ENCODE measurements at regions not wholly inside any gene's neighbourhood (a gene's known extent, or its start where the extent isn't known, plus 50 kb on each side); places are given as distances from the start of the nearest gene placed in this dataset.

GRCh38 chr11:8333811-8334401 lies 70.2 kb upstream of the LMO1 start:
- no peak for DNase-seq (ENCODE audit: low spot score)
- no peak for TF ChIP-seq CTCF (IDR thresholded peaks at IDR 0.05; ENCODE audit: extremely low read depth, missing control alignments)

GRCh38 chr11:8333376-8333775 lies 69.7 kb upstream of the LMO1 start:
- no peak for DNase-seq (ENCODE audit: low spot score)
- TF ChIP-seq CTCF (IDR thresholded peaks at IDR 0.05; ENCODE audit: extremely low read depth, missing control alignments): no peak

GRCh38 chr11:8332891-8333290 lies 69.2 kb upstream of the LMO1 start:
- no peak for DNase-seq (ENCODE audit: low spot score)
- TF ChIP-seq CTCF (IDR thresholded peaks at IDR 0.05; ENCODE audit: extremely low read depth, missing control alignments): no peak

GRCh38 chr11:8332196-8332595 lies 68.5 kb upstream of the LMO1 start:
- DNase-seq (ENCODE audit: low spot score): no peak
- TF ChIP-seq CTCF (IDR thresholded peaks at IDR 0.05; ENCODE audit: extremely low read depth, missing control alignments): no peak

- TF ChIP-seq CTCF (IDR thresholded peaks at IDR 0.05; ENCODE audit: extremely low read depth, missing control alignments): no peak
- DNase-seq (ENCODE audit: low spot score): no peak
Observed at GRCh38 chr11:8331767-8332166, 68.1 kb upstream of the LMO1 start.

GRCh38 chr11:8330896-8331295 lies 67.2 kb upstream of the LMO1 start:
- no peak for DNase-seq (ENCODE audit: low spot score)
- no peak for TF ChIP-seq CTCF (IDR thresholded peaks at IDR 0.05; ENCODE audit: extremely low read depth, missing control alignments)

- no peak for TF ChIP-seq CTCF (IDR thresholded peaks at IDR 0.05; ENCODE audit: extremely low read depth, missing control alignments)
- DNase-seq (ENCODE audit: low spot score): no peak
Observed at GRCh38 chr11:8330404-8330803, 66.7 kb upstream of the LMO1 start.

All from GM20000 (cell line).